ENCODE measurements at regions not wholly inside any gene's neighbourhood (a gene's known extent, or its start where the extent isn't known, plus 50 kb on each side); places are given as distances from the start of the nearest gene placed in this dataset.

DNA sequence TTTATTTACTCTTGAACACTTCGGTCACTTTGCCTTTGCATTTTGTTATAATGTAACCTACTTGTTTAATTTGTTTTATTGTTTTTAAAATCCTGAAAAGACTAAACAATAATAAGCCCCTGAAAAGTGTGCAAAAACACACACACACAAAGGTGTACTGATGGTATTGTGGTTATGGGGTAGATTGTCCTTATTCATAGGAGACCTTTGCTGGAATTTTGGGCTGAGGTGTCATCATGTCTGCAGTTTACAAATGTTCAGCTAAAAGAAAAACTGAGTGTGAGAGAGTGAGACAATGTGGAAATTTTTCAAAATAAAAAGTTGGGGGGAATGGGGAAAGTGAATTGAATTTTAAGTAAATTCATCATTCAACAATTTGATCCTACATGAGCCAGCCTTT is 174.9 kb downstream of the QDPR start:
- Histone ChIP-seq H4K20me1 (ENCODE audit: control insufficient read depth, extremely low read depth, insufficient read depth, low read length) (no peaks in the 10 kb centered on the region), H3K79me2 (ENCODE audit: control insufficient read depth, insufficient read depth, low read length) (no peaks in the 10 kb centered on the region), H3K27ac (ENCODE audit: insufficient read depth, low read length) (no peak overlapping the region), H3K27me3 (ENCODE audit: control insufficient read depth, insufficient read depth, low read length) (no peaks in the 10 kb centered on the region), H3K9me3 (ENCODE audit: control insufficient read depth, insufficient read depth, low read depth, low read length) (no peaks in the 10 kb centered on the region), H2AFZ (ENCODE audit: low read length) (no peak overlapping the region), H3K36me3 (ENCODE audit: control insufficient read depth, insufficient read depth, low read length) (no peaks in the 10 kb centered on the region), H3K9ac (ENCODE audit: insufficient read depth, low read length) (no peak overlapping the region), H3K4me3 (replicated peaks in 1 of 4; ENCODE audit: control extremely low read depth in 1 of 4, insufficient read depth in 1 of 4, low read depth in 3 of 4, low read length in 4 of 4) (no peak overlapping the region), H3K4me2 (ENCODE audit: extremely low read depth, insufficient read depth, low read length) (no peak overlapping the region), H3K4me1 (ENCODE audit: control insufficient read depth, extremely low read depth, insufficient read depth, low read length) (no peaks in the 10 kb centered on the region)
- DNase-seq (ENCODE audit: low read depth in 2 of 2): no peak
- TF ChIP-seq CTCF (conservative IDR thresholded peaks at IDR 0.05 in 1 of 2, IDR thresholded peaks at IDR 0.05 in 1 of 2; ENCODE audit: low read depth in 1 of 2, low read length in 2 of 2) (no peak), EZH2 (IDR thresholded peaks at IDR 0.05; ENCODE audit: low read length, missing control alignments) (no peak)

GRCh38 chr4:17336524-17336961 is 175.3 kb downstream of the QDPR start:
- H3K9ac ChIP-seq (ENCODE audit: insufficient read depth, low read length): no peak overlapping the region
- H3K4me1 ChIP-seq (ENCODE audit: control insufficient read depth, extremely low read depth, insufficient read depth, low read length): no peaks in the 10 kb centered on the region
- no peak overlapping the region for H3K4me2 ChIP-seq (ENCODE audit: extremely low read depth, insufficient read depth, low read length)
- H2AFZ ChIP-seq (ENCODE audit: low read length): no peak overlapping the region
- no peaks in the 10 kb centered on the region for H3K36me3 ChIP-seq (ENCODE audit: control insufficient read depth, insufficient read depth, low read length)
- no peaks in the 10 kb centered on the region for H3K27me3 ChIP-seq (ENCODE audit: control insufficient read depth, insufficient read depth, low read length)
- peak in 1 of 2 donors; percentile 68 for DNase-seq (ENCODE audit: low read depth in 2 of 2)
- H3K79me2 ChIP-seq (ENCODE audit: control insufficient read depth, insufficient read depth, low read length): no peaks in the 10 kb centered on the region
- no peaks in the 10 kb centered on the region for H3K9me3 ChIP-seq (ENCODE audit: control insufficient read depth, insufficient read depth, low read depth, low read length)
- H3K27ac ChIP-seq (ENCODE audit: insufficient read depth, low read length): no peak overlapping the region
- TF ChIP-seq EZH2 (IDR thresholded peaks at IDR 0.05; ENCODE audit: low read length, missing control alignments) (no peak), CTCF (conservative IDR thresholded peaks at IDR 0.05 in 1 of 2, IDR thresholded peaks at IDR 0.05 in 1 of 2; ENCODE audit: low read depth in 1 of 2, low read length in 2 of 2) (no peak)
- H4K20me1 ChIP-seq (ENCODE audit: control insufficient read depth, extremely low read depth, insufficient read depth, low read length): no peaks in the 10 kb centered on the region
- no peak overlapping the region for H3K4me3 ChIP-seq (replicated peaks in 1 of 4; ENCODE audit: control extremely low read depth in 1 of 4, insufficient read depth in 1 of 4, low read depth in 3 of 4, low read length in 4 of 4)

DNA sequence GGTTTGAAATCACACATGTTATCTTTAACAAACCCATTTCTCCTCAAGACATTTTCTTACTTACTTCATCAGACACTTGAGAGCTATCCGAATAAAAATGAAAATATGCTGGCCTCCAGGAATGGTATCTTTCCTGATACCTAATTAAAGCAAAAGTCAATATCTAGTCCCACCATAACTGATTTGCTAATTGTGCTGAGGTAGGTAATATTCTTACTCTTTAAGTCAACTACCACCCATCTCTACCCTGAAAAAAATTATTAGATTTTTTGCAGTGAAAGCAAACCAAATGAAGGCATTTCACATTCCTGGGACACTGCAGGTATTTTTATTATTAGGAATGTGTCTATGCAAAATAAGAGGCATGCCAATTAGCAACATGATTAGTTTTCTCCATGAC is 175.8 kb downstream of the QDPR start:
- no peaks in the 10 kb centered on the region for H3K79me2 ChIP-seq (ENCODE audit: control insufficient read depth, insufficient read depth, low read length)
- no peaks in the 10 kb centered on the region for H3K27me3 ChIP-seq (ENCODE audit: control insufficient read depth, insufficient read depth, low read length)
- no peaks in the 10 kb centered on the region for H3K4me1 ChIP-seq (ENCODE audit: control insufficient read depth, extremely low read depth, insufficient read depth, low read length)
- no peaks in the 10 kb centered on the region for H3K36me3 ChIP-seq (ENCODE audit: control insufficient read depth, insufficient read depth, low read length)
- H3K27ac ChIP-seq (ENCODE audit: insufficient read depth, low read length): no peak overlapping the region
- no peaks in the 10 kb centered on the region for H3K9me3 ChIP-seq (ENCODE audit: control insufficient read depth, insufficient read depth, low read depth, low read length)
- H2AFZ ChIP-seq (ENCODE audit: low read length): no peak overlapping the region
- DNase-seq (ENCODE audit: low read depth in 2 of 2): no peak
- H3K4me2 ChIP-seq (ENCODE audit: extremely low read depth, insufficient read depth, low read length): no peak overlapping the region
- H4K20me1 ChIP-seq (ENCODE audit: control insufficient read depth, extremely low read depth, insufficient read depth, low read length): no peaks in the 10 kb centered on the region
- H3K4me3 ChIP-seq (replicated peaks in 1 of 4; ENCODE audit: control extremely low read depth in 1 of 4, insufficient read depth in 1 of 4, low read depth in 3 of 4, low read length in 4 of 4): no peak overlapping the region
- H3K9ac ChIP-seq (ENCODE audit: insufficient read depth, low read length): no peak overlapping the region
- TF ChIP-seq CTCF (conservative IDR thresholded peaks at IDR 0.05 in 1 of 2, IDR thresholded peaks at IDR 0.05 in 1 of 2; ENCODE audit: low read depth in 1 of 2, low read length in 2 of 2) (no peak), EZH2 (IDR thresholded peaks at IDR 0.05; ENCODE audit: low read length, missing control alignments) (no peak)
